Neuronal stem cell (in vitro differentiated cells): ENCODE measurements at regions not wholly inside any gene's neighbourhood (a gene's known extent, or its start where the extent isn't known, plus 50 kb on each side); places are given as distances from the start of the nearest gene placed in this dataset.

Experiments
- DNase-seq: peaks from one replicate; pipeline ENCODE4 v3.0.0-alpha.2; 2013; ENCODE audit warnings: low spot score
- H2AFZ ChIP-seq: one replicate; pipeline ENCODE4 v1.6.1; 2013; ENCODE audit warnings: mild to moderate bottlenecking, low read length, inconsistent platforms
- H2AK5ac ChIP-seq: 2 replicates; pipeline ENCODE4 v1.6.1; 2013; ENCODE audit warnings: low read depth, mild to moderate bottlenecking, inconsistent platforms, low read length, moderate library complexity, mixed read lengths
- H2BK120ac ChIP-seq: 2 replicates; pipeline ENCODE4 v1.6.1; 2013; ENCODE audit warnings: low read depth, mild to moderate bottlenecking, inconsistent platforms, low read length, moderate library complexity, mixed read lengths
- H2BK12ac ChIP-seq: one replicate; pipeline ENCODE4 v1.6.1; 2013; ENCODE audit warnings: low read length, inconsistent platforms
- H2BK15ac ChIP-seq: 2 replicates; pipeline ENCODE4 v1.6.1; 2013; ENCODE audit warnings: mild to moderate bottlenecking, low read length, inconsistent platforms, mixed read lengths
- H2BK5ac ChIP-seq: one replicate; pipeline ENCODE4 v1.6.1; 2013; ENCODE audit warnings: inconsistent platforms, mild to moderate bottlenecking, low read length, moderate library complexity
- H3K14ac ChIP-seq: one replicate; pipeline ENCODE4 v1.6.1; 2013; ENCODE audit warnings: low read length, inconsistent platforms
- H3K18ac ChIP-seq: 2 replicates; pipeline ENCODE4 v1.6.1; 2013; ENCODE audit warnings: low read length, inconsistent platforms
- H3K23ac ChIP-seq: 2 replicates; pipeline ENCODE4 v1.6.1; 2013; ENCODE audit warnings: low read depth, mild to moderate bottlenecking, mixed read lengths, low read length, inconsistent platforms; ENCODE audit not compliant: poor library complexity
- H3K27ac ChIP-seq: replicated peaks from 3 replicates; pipeline ENCODE4 v1.5.1; 2013; ENCODE audit warnings: low read length, inconsistent platforms
- H3K27me3 ChIP-seq, 3 experiments: 2 replicates each; pipeline ENCODE4 v1.6.1; 2013; ENCODE audit warnings: low read length in 3 of 3, mild to moderate bottlenecking in 2 of 3, inconsistent platforms in 1 of 3, low read depth in 1 of 3, mixed read lengths in 1 of 3, moderate library complexity in 1 of 3; ENCODE audit not compliant: control insufficient read depth in 3 of 3, insufficient read depth in 3 of 3
- H3K36me3 ChIP-seq, 2 donors: replicated peaks in 1 of 2; 2 replicates each; pipeline ENCODE4 v1.6.1; 2013; ENCODE audit warnings: low read length in 2 of 2; ENCODE audit not compliant: control insufficient read depth in 2 of 2, insufficient read depth in 2 of 2
- H3K4ac ChIP-seq: 2 replicates; pipeline ENCODE4 v1.6.1; 2013; ENCODE audit warnings: inconsistent platforms, mild to moderate bottlenecking, low read length, moderate library complexity
- H3K4me1 ChIP-seq, 2 donors: 1 replicate in 1 of 2; 2 replicates in 1 of 2; pipeline ENCODE4 v1.6.1; 2013; ENCODE audit warnings: low read length in 2 of 2, low read depth in 1 of 2; ENCODE audit not compliant: control insufficient read depth in 2 of 2, insufficient read depth in 1 of 2
- H3K4me2 ChIP-seq: one replicate; pipeline ENCODE4 v1.6.1; 2013; ENCODE audit warnings: mild to moderate bottlenecking, low read length, inconsistent platforms; ENCODE audit not compliant: insufficient read depth, poor library complexity, severe bottlenecking
- H3K4me3 ChIP-seq, 2 donors: 2 replicates each; pipeline ENCODE4 v1.5.1; 2013; ENCODE audit warnings: low read length in 2 of 2, mild to moderate bottlenecking in 2 of 2, inconsistent platforms in 1 of 2, moderate library complexity in 1 of 2
- H3K79me1 ChIP-seq: one replicate; pipeline ENCODE4 v1.6.1; 2013; ENCODE audit warnings: low read depth, mild to moderate bottlenecking, inconsistent platforms, low read length, moderate library complexity
- H3K9ac ChIP-seq: one replicate; pipeline ENCODE4 v1.6.1; 2013; ENCODE audit warnings: mild to moderate bottlenecking, low read depth, low read length, inconsistent platforms; ENCODE audit not compliant: poor library complexity
- H3K9me3 ChIP-seq, 2 donors: replicated peaks in 1 of 2; 2 replicates each; pipeline versions ENCODE3 to v1.6.1; 2013; ENCODE audit warnings: low read length in 2 of 2, mild to moderate bottlenecking in 2 of 2, inconsistent platforms in 1 of 2, low read depth in 1 of 2, mixed read lengths in 1 of 2, moderate library complexity in 1 of 2; ENCODE audit not compliant: control insufficient read depth in 2 of 2, insufficient read depth in 1 of 2
- H4K8ac ChIP-seq: one replicate; pipeline ENCODE4 v1.6.1; 2013; ENCODE audit warnings: low read depth, mild to moderate bottlenecking, inconsistent platforms, low read length, moderate library complexity
- H4K91ac ChIP-seq: one replicate; pipeline ENCODE4 v1.6.1; 2013; ENCODE audit warnings: low read length, low read depth, mild to moderate bottlenecking, inconsistent platforms; ENCODE audit not compliant: poor library complexity
- WGBS, 2 donors: extraction: QIAGEN DNeasy Blood & Tissue Kit; methylation state at CpG; one replicate each; pipeline ENCODE4 v1.1.7; 2013; ENCODE audit warnings: missing lambda C conversion rate in 2 of 2, mixed read lengths in 1 of 2; ENCODE audit not compliant: insufficient read length in 2 of 2, insufficient replicate concordance in 1 of 2; ENCODE audit errors: extremely low coverage in 2 of 2; 5-methylcytosine and 5-hydroxymethylcytosine counted together

- H3K9me3 ChIP-seq, result no peaks in the 10 kb centered on the region
- no peak overlapping the region for H2BK12ac ChIP-seq
- no peak overlapping the region for H3K14ac ChIP-seq
- H2BK120ac ChIP-seq, result no peak overlapping the region
- H3K18ac ChIP-seq, result no peak overlapping the region
- no peak overlapping the region for H3K4ac ChIP-seq
- no CpG with 5 or more reads among the region's 3 CpGs for WGBS, 2 donors
- H2BK15ac ChIP-seq, result no peak overlapping the region
- no peak overlapping the region for H3K9ac ChIP-seq
- H3K27ac ChIP-seq, result no peak overlapping the region
- no peak overlapping the region for H2BK5ac ChIP-seq
- no peaks in the 10 kb centered on the region for H3K4me1 ChIP-seq
- H3K23ac ChIP-seq, result no peak overlapping the region
- peaks cover 2% of the 10 kb centered on the region for H3K79me1 ChIP-seq
- no peaks in the 10 kb centered on the region for H3K27me3 ChIP-seq
- no peaks in the 10 kb centered on the region for H3K36me3 ChIP-seq
- H3K4me3 ChIP-seq, result no peak overlapping the region
- H3K4me2 ChIP-seq, result no peak overlapping the region
- DNase-seq, result no peak
- H4K8ac ChIP-seq, result no peak overlapping the region
- no peak overlapping the region for H4K91ac ChIP-seq
- no peak overlapping the region for H2AFZ ChIP-seq
- no peak overlapping the region for H2AK5ac ChIP-seq
Measured at GRCh38 chr2:150030436-150031190, 443.0 kb upstream of the MMADHC start.

GRCh38 chr2:150028322-150028721, 440.7 kb upstream of the MMADHC start:
- Histone ChIP-seq H3K4me2 (no peak overlapping the region), H3K9ac (no peak overlapping the region), H3K4me3 (no peak overlapping the region), H4K8ac (no peak overlapping the region), H2BK15ac (no peak overlapping the region), H3K36me3 (no peaks in the 10 kb centered on the region), H3K14ac (no peak overlapping the region), H3K18ac (no peak overlapping the region), H3K27me3 (no peaks in the 10 kb centered on the region), H3K23ac (no peak overlapping the region), H2BK120ac (no peak overlapping the region), H3K9me3 (no peaks in the 10 kb centered on the region), H2AFZ (peak overlapping the region; percentile 48), H3K27ac (no peak overlapping the region), H2BK12ac (no peak overlapping the region), H2BK5ac (no peak overlapping the region), H2AK5ac (no peak overlapping the region), H4K91ac (no peak overlapping the region), H3K4ac (no peak overlapping the region), H3K79me1 (no peaks in the 10 kb centered on the region), H3K4me1 (no peaks in the 10 kb centered on the region)
- DNase-seq, result no peak
- WGBS, 2 donors, result no CpG with 5 or more reads among the region's 2 CpGs

- H3K36me3 ChIP-seq, result no peaks in the 10 kb centered on the region
- H3K23ac ChIP-seq, result no peak overlapping the region
- H3K4me1 ChIP-seq, result no peaks in the 10 kb centered on the region
- no peaks in the 10 kb centered on the region for H3K27me3 ChIP-seq
- no peak overlapping the region for H4K8ac ChIP-seq
- WGBS, 2 donors, result no CpG with 5 or more reads among the region's 4 CpGs
- no peak overlapping the region for H3K4me3 ChIP-seq
- H3K9me3 ChIP-seq, result no peaks in the 10 kb centered on the region
- no peak for DNase-seq
- no peak overlapping the region for H2BK120ac ChIP-seq
- H2BK12ac ChIP-seq, result no peak overlapping the region
- H3K18ac ChIP-seq, result no peak overlapping the region
- H3K4me2 ChIP-seq, result no peak overlapping the region
- no peak overlapping the region for H4K91ac ChIP-seq
- H3K9ac ChIP-seq, result no peak overlapping the region
- H3K27ac ChIP-seq, result no peak overlapping the region
- H3K79me1 ChIP-seq, result no peaks in the 10 kb centered on the region
- no peak overlapping the region for H3K14ac ChIP-seq
- H2AK5ac ChIP-seq, result no peak overlapping the region
- no peak overlapping the region for H2BK5ac ChIP-seq
- H2AFZ ChIP-seq, result peak overlapping the region; percentile 33
- no peak overlapping the region for H2BK15ac ChIP-seq
- no peak overlapping the region for H3K4ac ChIP-seq
Measured at GRCh38 chr2:150027164-150027563, 439.6 kb upstream of the MMADHC start.

GRCh38 chr2:150023663-150024062, 436.1 kb upstream of the MMADHC start:
- H2BK120ac ChIP-seq, result no peak overlapping the region
- no peak overlapping the region for H4K91ac ChIP-seq
- no peak overlapping the region for H2BK12ac ChIP-seq
- H3K79me1 ChIP-seq, result no peaks in the 10 kb centered on the region
- H2BK5ac ChIP-seq, result no peak overlapping the region
- no peak for DNase-seq
- H2BK15ac ChIP-seq, result no peak overlapping the region
- H3K4me2 ChIP-seq, result no peak overlapping the region
- H3K23ac ChIP-seq, result no peak overlapping the region
- H2AFZ ChIP-seq, result no peak overlapping the region
- no peaks in the 10 kb centered on the region for H3K27me3 ChIP-seq
- H3K18ac ChIP-seq, result no peak overlapping the region
- H2AK5ac ChIP-seq, result no peak overlapping the region
- H3K27ac ChIP-seq, result no peak overlapping the region
- no peaks in the 10 kb centered on the region for H3K9me3 ChIP-seq
- H3K14ac ChIP-seq, result no peak overlapping the region
- H3K4ac ChIP-seq, result no peak overlapping the region
- H3K9ac ChIP-seq, result no peak overlapping the region
- H3K4me3 ChIP-seq, result no peak overlapping the region
- no peaks in the 10 kb centered on the region for H3K36me3 ChIP-seq
- no peak overlapping the region for H4K8ac ChIP-seq
- H3K4me1 ChIP-seq, result no peaks in the 10 kb centered on the region
